K562 (cell line): ENCODE measurements at regions not wholly inside any gene's neighbourhood (a gene's known extent, or its start where the extent isn't known, plus 50 kb on each side); places are given as distances from the start of the nearest gene placed in this dataset.

ENCODE experiments used
- ATAC-seq: fragments of 200-7000 bp; cut with Tn5 transposase; 3 replicates; pipeline ENCODE4 v1.9.1; 2020; ENCODE audit warnings: moderate library complexity
- BruUV-seq: library from RNA; stranded (reverse); fragments of 400-500 nt; replicated peaks from 2 replicates; lab custom pipeline; 2021; lab: Mats Ljungman, UMichigan
- CTCF ChIA-PET: fragments of 300-600 bp; formaldehyde crosslinking; extraction: SDS; loops from one replicate; lab custom pipeline; 2021; ENCODE audit warnings: low intra/inter-chr PET ratio; lab: Yijun Ruan, JAX
- POLR2A ChIA-PET: fragments of 300-600, 350-650 bp; sonication (Branson Sonifier 250); formaldehyde crosslinking; extraction: SDS; loops from one replicate; lab custom pipeline; 2021; ENCODE audit warnings: antibody characterized with exemption, inconsistent platforms; lab: Yijun Ruan, JAX
- DNase-seq, 4 experiments: peaks; one replicate each; pipeline versions ENCODE4 v3.0.0 to v3.0.0-alpha.2; 2011 to 2018; ENCODE audit warnings: low spot score in 3 of 4, mixed read lengths in 3 of 4; ENCODE audit errors: extremely low read depth in 1 of 4
- FAIRE-seq: peaks from 2 replicates; lab custom pipeline; 2011; peaks lifted over from hg19 to GRCh38; lab: Jason Lieb, UNC
- H2AFZ ChIP-seq: 2 replicates; pipeline ENCODE4 v1.6.0; 2011; ENCODE audit warnings: low read depth, low read length, control low read depth, inconsistent platforms
- H3K27ac ChIP-seq: fragments of 200-600 bp; 3 replicates; pipeline ENCODE4 v1.8.0; 2011; ENCODE audit warnings: low read depth, mild to moderate bottlenecking, control low read depth, inconsistent platforms, low read length, moderate library complexity, mixed read lengths; ENCODE audit errors: extremely low read depth
- H3K27me3 ChIP-seq, 2 experiments: fragments of 300-600 bp in 1 of 2; 2 replicates in 1 of 2; 3 replicates in 1 of 2; pipeline versions ENCODE4 v1.6.0 to v1.8.0; 2011; ENCODE audit warnings: inconsistent platforms in 2 of 2, low read length in 2 of 2, mild to moderate bottlenecking in 1 of 2, mixed read lengths in 1 of 2, moderate library complexity in 1 of 2; ENCODE audit not compliant: control insufficient read depth in 2 of 2, insufficient read depth in 2 of 2
- H3K36me3 ChIP-seq: fragments of 300-600 bp; 3 replicates; pipeline ENCODE4 v1.8.0; 2011; ENCODE audit warnings: mild to moderate bottlenecking, low read length, inconsistent platforms; ENCODE audit not compliant: control insufficient read depth, insufficient read depth
- H3K4me1 ChIP-seq, 2 experiments: fragments of 200-600 bp in 1 of 2; replicated peaks in 1 of 2; 2 replicates in 1 of 2; 3 replicates in 1 of 2; pipeline versions ENCODE4 v1.5.1 to v1.8.0; 2011; ENCODE audit warnings: inconsistent platforms in 2 of 2, low read length in 2 of 2, mild to moderate bottlenecking in 1 of 2, mixed read lengths in 1 of 2, moderate library complexity in 1 of 2; ENCODE audit not compliant: control insufficient read depth in 2 of 2, insufficient read depth in 2 of 2
- H3K4me2 ChIP-seq: 2 replicates; pipeline ENCODE4 v1.6.1; 2011; ENCODE audit warnings: low read length, control low read depth, inconsistent platforms, mixed read lengths; ENCODE audit not compliant: insufficient read depth
- H3K4me3 ChIP-seq: fragments of 200-600 bp; sonication (generic), shearing (Covaris generic); 2 replicates; pipeline ENCODE4 v1.5.1; 2016; ENCODE audit warnings: control low read depth, inconsistent platforms
- H3K79me2 ChIP-seq: fragments of 200-600 bp; 3 replicates; pipeline ENCODE4 v1.8.0; 2011; ENCODE audit warnings: low read length, inconsistent platforms; ENCODE audit not compliant: control insufficient read depth, insufficient read depth
- H3K9ac ChIP-seq, 2 experiments: 2 replicates each; pipeline versions ENCODE4 v1.6.0 to v1.6.1; 2011; ENCODE audit warnings: low read depth in 2 of 2, low read length in 2 of 2, control low read depth in 1 of 2, inconsistent platforms in 1 of 2, mild to moderate bottlenecking in 1 of 2, mixed read lengths in 1 of 2; ENCODE audit not compliant: insufficient read depth in 1 of 2
- H3K9me1 ChIP-seq: one replicate; pipeline ENCODE4 v1.6.0; 2011; ENCODE audit warnings: inconsistent platforms, mild to moderate bottlenecking, low read length, moderate library complexity; ENCODE audit not compliant: control insufficient read depth, insufficient read depth
- H3K9me3 ChIP-seq: replicated peaks from 2 replicates; pipeline ENCODE4 v1.5.1; 2011; ENCODE audit warnings: low read depth, low read length, inconsistent platforms; ENCODE audit not compliant: control insufficient read depth, insufficient read depth
- H4K20me1 ChIP-seq: replicated peaks from 2 replicates; pipeline ENCODE4 v1.6.1; 2011; ENCODE audit warnings: low read length, inconsistent platforms, mixed read lengths; ENCODE audit not compliant: control insufficient read depth, insufficient read depth
- BDP1 ChIP-seq: IDR thresholded peaks from 3 replicates; pipeline ENCODE4 v1.6.1; 2011; ENCODE audit not compliant: insufficient read length, insufficient read depth
- E2F3 ChIP-seq: fragments of 250-450 bp; sonication (Bioruptor Pico); IDR thresholded peaks from 2 replicates; pipeline ENCODE4 v1.4.0; 2020; ENCODE audit warnings: mild to moderate bottlenecking
- ERF ChIP-seq: fragments of 450-650 bp; formaldehyde crosslinking; IDR thresholded peaks from 2 replicates; pipeline ENCODE4 v1.4.0; 2020; ENCODE audit warnings: mild to moderate bottlenecking, mixed read lengths
- FOXA3 ChIP-seq, 2 experiments: fragments of 450-650 bp in 1 of 2; sonication (generic) in 1 of 2; formaldehyde crosslinking; IDR thresholded peaks in 1 of 2; conservative IDR thresholded peaks in 1 of 2; 2 replicates each; pipeline versions ENCODE4 v1.4.0 to v1.8.0; 2020 to 2022; ENCODE audit warnings: mild to moderate bottlenecking in 2 of 2, missing genetic modification reagents in 1 of 2
- FOXK1 ChIP-seq: sonication (generic); formaldehyde crosslinking; IDR thresholded peaks from 2 replicates; pipeline ENCODE4 v1.8.0; 2022; ENCODE audit warnings: missing genetic modification reagents, mild to moderate bottlenecking, borderline replicate concordance
- GATA2 ChIP-seq: sonication (generic); formaldehyde crosslinking; IDR thresholded peaks from 2 replicates; pipeline ENCODE4 v1.4.0; 2020; ENCODE audit warnings: mild to moderate bottlenecking, missing genetic modification reagents
- JUND ChIP-seq, 2 experiments: IDR thresholded peaks; 2 replicates in 1 of 2; 3 replicates in 1 of 2; pipeline ENCODE4 v1.6.1; 2011; ENCODE audit warnings: borderline replicate concordance in 2 of 2, low read depth in 2 of 2, low read length in 2 of 2, improper control_type of control experiment in 1 of 2, missing biosample characterization in 1 of 2, missing genetic modification characterization in 1 of 2, missing genetic modification reagents in 1 of 2
- KDM1A ChIP-seq, 2 experiments: fragments of 450-650 bp; IDR thresholded peaks; 2 replicates each; pipeline ENCODE4 v1.6.1; 2016; ENCODE audit warnings: mild to moderate bottlenecking in 2 of 2
- MED1 ChIP-seq: sonication (generic); formaldehyde crosslinking; IDR thresholded peaks from 2 replicates; pipeline ENCODE4 v1.8.1; 2023; ENCODE audit warnings: missing genetic modification reagents, borderline replicate concordance
- NFE2L1 ChIP-seq: fragments of 450-650 bp; IDR thresholded peaks from 2 replicates; pipeline ENCODE4 v1.6.1; 2016; ENCODE audit warnings: missing genetic modification characterization, low read depth, mild to moderate bottlenecking, missing compliant biosample characterization, moderate library complexity, borderline replicate concordance
- PHB2 ChIP-seq: fragments of 450-650 bp; IDR thresholded peaks from 2 replicates; pipeline ENCODE4 v1.6.1; 2017; ENCODE audit warnings: low read depth
- SMAD4 ChIP-seq: fragments of 250-450 bp; sonication (Bioruptor Pico); conservative IDR thresholded peaks from 2 replicates; pipeline ENCODE4 v1.8.0; 2021; ENCODE audit warnings: inconsistent platforms, mild to moderate bottlenecking, moderate library complexity
- TAF9B ChIP-seq: fragments of 450-650 bp; IDR thresholded peaks from 2 replicates; pipeline ENCODE4 v1.6.1; 2018; ENCODE audit warnings: mild to moderate bottlenecking; ENCODE audit not compliant: partially characterized antibody
- TRIM24 ChIP-seq, 2 experiments: fragments of 450-650 bp; IDR thresholded peaks; 2 replicates each; pipeline ENCODE4 v1.6.1; 2016
- ZFP91 ChIP-seq: sonication (generic); formaldehyde crosslinking; IDR thresholded peaks from 2 replicates; pipeline ENCODE4 v1.8.0; 2022; ENCODE audit warnings: mild to moderate bottlenecking, missing genetic modification reagents
- ZNF507 ChIP-seq: conservative IDR thresholded peaks from 2 replicates; pipeline ENCODE4 v1.6.1; 2017; ENCODE audit warnings: missing genetic modification characterization, missing compliant biosample characterization
- ZNF592 ChIP-seq: fragments of 450-650 bp; IDR thresholded peaks from 2 replicates; pipeline ENCODE4 v1.6.1; 2017; ENCODE audit warnings: antibody characterized with exemption, mild to moderate bottlenecking
- WGBS: fragments of 100-300 bp; shearing (Covaris generic); methylation state at CpG from one replicate; pipeline ENCODE4 v1.1.6; 2016; ENCODE audit warnings: low coverage, mixed read lengths; ENCODE audit not compliant: insufficient coverage; ENCODE audit errors: missing lambda C conversion rate; 5-methylcytosine and 5-hydroxymethylcytosine counted together
- in situ Hi-C: fragments of 300-500 bp; cut with MboI; formaldehyde crosslinking; loops from 4 replicates; pipeline ENCODE4 v1.15.0; 2018; ENCODE audit warnings: inconsistent platforms, mixed read lengths
- intact Hi-C: fragments of 100-400 bp; cut with micrococcal nuclease; formaldehyde crosslinking; loops from 2 replicates; pipeline ENCODE4 v1.14.2; 2022

- TF ChIP-seq ZNF592 (no peak), ERF (CRISPR knock-in tag) (no peak), MED1 (no peak), BDP1 (no peak)
These were observed 499.0 kb upstream of the ATP11B start (continued) for GRCh38 chr3:182294256-182294655.

- no peak for DNase-seq
- H3K4me2 ChIP-seq: no peak overlapping the region
- no peak for FAIRE-seq
These were observed 498.6 kb upstream of the ATP11B start for GRCh38 chr3:182294696-182295095.

More at GRCh38 chr3:182294696-182295095, 498.6 kb upstream of the ATP11B start:
- ChIA-PET POLR2A (interaction anchor here (0.6 kb wide), 1 partner anchor 40 kb away, joined by 4 read pairs; no protein-coding TSS in a partner anchor), CTCF (no interaction called here)
- no peaks in the 10 kb centered on the region for H3K79me2 ChIP-seq
- H3K9me1 ChIP-seq: no peaks in the 10 kb centered on the region
- H3K9me3 ChIP-seq: no peaks in the 10 kb centered on the region
- no peak overlapping the region for H3K27ac ChIP-seq
- no peaks in the 10 kb centered on the region for H4K20me1 ChIP-seq
- BruUV-seq: no TSS peak
- H2AFZ ChIP-seq: no peak overlapping the region
- no peak for ATAC-seq
- H3K9ac ChIP-seq: no peak overlapping the region
- H3K4me3 ChIP-seq: no peak overlapping the region
- in situ Hi-C loops: no loop called here
- H3K4me1 ChIP-seq: no peaks in the 10 kb centered on the region
- WGBS: 0% methylated on average over 1 of the region's 2 CpGs
- intact Hi-C loops: no loop called here
- no peaks in the 10 kb centered on the region for H3K36me3 ChIP-seq
- TF ChIP-seq ZNF507 (tag) (no peak), FOXA3 (CRISPR knock-in tag; conservative IDR thresholded peaks at IDR 0.05 in 1 of 2, IDR thresholded peaks at IDR 0.05 in 1 of 2) (no peak), NFE2L1 (tag) (no peak), JUND (IDR thresholded peaks at IDR 0.05; ENCODE audit: borderline replicate concordance, low read depth, low read length) (no peak), JUND (tag; IDR thresholded peaks at IDR 0.05; ENCODE audit: borderline replicate concordance, low read depth, low read length) (no peak), ZFP91 (CRISPR knock-in tag) (no peak), TRIM24 (IDR thresholded peaks at IDR 0.05) (no peak), FOXK1 (CRISPR knock-in tag) (no peak), SMAD4 (CRISPR knock-in tag) (no peak), KDM1A (IDR thresholded peaks at IDR 0.05) (no peak), TAF9B (no peak), GATA2 (CRISPR knock-in tag) (no peak), E2F3 (CRISPR knock-in tag) (no peak), PHB2 (no peak)
- H3K27me3 ChIP-seq: no peaks in the 10 kb centered on the region
